ENCODE measurements at regions not wholly inside any gene's neighbourhood (a gene's known extent, or its start where the extent isn't known, plus 50 kb on each side); places are given as distances from the start of the nearest gene placed in this dataset.

- no peak for DNase-seq
Observed at GRCh38 chr18:24995056-24995455, 356.9 kb downstream of the ZNF521 start.

- DNase-seq = no peak
Observed at GRCh38 chr18:24995755-24996154, 356.2 kb downstream of the ZNF521 start.

- no peak for DNase-seq
Observed at GRCh38 chr18:24999650-25000267, 352.2 kb downstream of the ZNF521 start.

- no peak for DNase-seq
Observed at GRCh38 chr18:25001803-25002202, 350.2 kb downstream of the ZNF521 start.

GRCh38 chr18:25005541-25006403, 346.2 kb downstream of the ZNF521 start:
- no peak for DNase-seq

GRCh38 chr18:25010623-25011374, 341.2 kb downstream of the ZNF521 start:
- DNase-seq = no peak
